HCT116 (cell line): ENCODE measurements at regions not wholly inside any gene's neighbourhood (a gene's known extent, or its start where the extent isn't known, plus 50 kb on each side); places are given as distances from the start of the nearest gene placed in this dataset.

Experiments used
- ATAC-seq: fragments of 200-7000 bp; cut with Tn5 transposase; 2 replicates; pipeline ENCODE4 v1.9.1; 2020; ENCODE audit warnings: mild to moderate bottlenecking, moderate library complexity
- BruUV-seq: library from RNA; stranded (reverse); fragments of 400-500 nt; replicated peaks from 2 replicates; lab custom pipeline; 2021; lab: Mats Ljungman, UMichigan
- CTCF ChIA-PET: fragments of 300-600 bp; sonication (Branson Sonifier 250); formaldehyde crosslinking; loops from one replicate; lab custom pipeline; 2021; ENCODE audit warnings: antibody characterized with exemption; lab: Charles Lee
- POLR2A ChIA-PET: fragments of 300-600, 350-600 bp; sonication (Branson Sonifier 250); formaldehyde crosslinking; loops from one replicate; lab custom pipeline; 2021; ENCODE audit warnings: antibody characterized with exemption; lab: Charles Lee
- RAD21 ChIA-PET, 2 experiments: fragments of 300-600 bp; sonication (Branson Sonifier 250); formaldehyde crosslinking; loops; one replicate each; lab custom pipeline; 2023; ENCODE audit warnings: low total read pairs in 2 of 2; ENCODE audit not compliant: uncharacterized antibody in 2 of 2, unreplicated experiment in 2 of 2, low non-redundant PET in 1 of 2; lab: Charles Lee
- DNase-seq: peaks from one replicate; pipeline ENCODE4 v3.0.0-alpha.2; 2010; ENCODE audit warnings: low read depth, low spot score
- H2AFZ ChIP-seq: fragments of 200-600 bp; shearing (Covaris generic), sonication (generic); 2 replicates; pipeline ENCODE4 v1.6.1; 2017; ENCODE audit warnings: low read depth, mixed run types, mixed read lengths, antibody characterized with exemption, low read length; ENCODE audit not compliant: poor library complexity, severe bottlenecking
- H3K27ac ChIP-seq: 2 replicates; pipeline ENCODE4 v1.5.1; 2012; ENCODE audit warnings: low read depth, low read length
- H3K27me3 ChIP-seq: fragments of 200-600 bp; sonication (generic); 2 replicates; pipeline ENCODE4 v1.6.1; 2016; ENCODE audit warnings: mixed run types, low read length, mixed read lengths; ENCODE audit not compliant: insufficient read depth
- H3K36me3 ChIP-seq, 2 experiments: fragments of 200-500 bp in 1 of 2; fragments of 200-600 bp in 1 of 2; sonication (Bioruptor generic) in 1 of 2; sonication (generic) in 1 of 2; 2 replicates each; pipeline versions ENCODE4 v1.5.1 to v1.6.1; 2014 to 2016; ENCODE audit warnings: low read length in 2 of 2, inconsistent platforms in 1 of 2, mixed read lengths in 1 of 2, mixed run types in 1 of 2; ENCODE audit not compliant: insufficient read depth in 2 of 2, control insufficient read depth in 1 of 2
- H3K4me1 ChIP-seq, 2 experiments: fragments of 200-600 bp in 1 of 2; sonication (generic) in 1 of 2; 2 replicates each; pipeline versions ENCODE4 v1.5.1 to v1.6.1; 2012 to 2017; ENCODE audit warnings: low read length in 2 of 2, inconsistent platforms in 1 of 2, mild to moderate bottlenecking in 1 of 2, mixed read lengths in 1 of 2, mixed run types in 1 of 2, moderate library complexity in 1 of 2; ENCODE audit not compliant: insufficient read depth in 2 of 2, control insufficient read depth in 1 of 2
- H3K4me2 ChIP-seq: fragments of 200-600 bp; sonication (generic); 2 replicates; pipeline ENCODE4 v1.6.1; 2017; ENCODE audit warnings: mixed run types, low read length, mixed read lengths
- H3K4me3 ChIP-seq, 2 experiments: fragments of 200-600 bp in 1 of 2; sonication (generic) in 1 of 2; replicated peaks in 1 of 2; 2 replicates each; pipeline ENCODE4 v1.5.1; 2011 to 2016; ENCODE audit warnings: low read length in 2 of 2, control low read depth in 1 of 2, low read depth in 1 of 2, mild to moderate bottlenecking in 1 of 2, mixed read lengths in 1 of 2, mixed run types in 1 of 2
- H3K79me2 ChIP-seq: fragments of 200-600 bp; sonication (generic); 2 replicates; pipeline ENCODE4 v1.6.1; 2017; ENCODE audit warnings: mild to moderate bottlenecking, mixed run types, low read length, moderate library complexity, mixed read lengths; ENCODE audit not compliant: insufficient read depth
- H3K9ac ChIP-seq: fragments of 200-600 bp; sonication (generic); 2 replicates; pipeline ENCODE4 v1.6.1; 2016; ENCODE audit warnings: low read length, mixed read lengths
- H3K9me2 ChIP-seq: fragments of 200-600 bp; sonication (generic), shearing (Covaris generic); 2 replicates; pipeline ENCODE4 v1.6.1; 2017; ENCODE audit warnings: mixed run types, mild to moderate bottlenecking, moderate library complexity; ENCODE audit not compliant: insufficient read depth
- H3K9me3 ChIP-seq, 2 experiments: fragments of 200-500 bp in 1 of 2; fragments of 200-600 bp in 1 of 2; sonication (Bioruptor generic) in 1 of 2; sonication (generic) in 1 of 2; 2 replicates each; pipeline ENCODE4 v1.6.1; 2014 to 2017; ENCODE audit warnings: low read length in 2 of 2, mixed read lengths in 2 of 2, inconsistent platforms in 1 of 2, low read depth in 1 of 2, mild to moderate bottlenecking in 1 of 2, mixed run types in 1 of 2, moderate library complexity in 1 of 2; ENCODE audit not compliant: control insufficient read depth in 1 of 2, insufficient read depth in 1 of 2
- H4K20me1 ChIP-seq: fragments of 200-600 bp; sonication (generic), shearing (Covaris generic); 2 replicates; pipeline ENCODE4 v1.6.1; 2017; ENCODE audit warnings: mixed run types, mild to moderate bottlenecking, moderate library complexity; ENCODE audit not compliant: insufficient read depth
- CEBPB ChIP-seq: IDR thresholded peaks from 2 replicates; pipeline ENCODE4 v1.6.1; 2012; ENCODE audit warnings: low read depth
- EGR1 ChIP-seq: IDR thresholded peaks from 2 replicates; pipeline ENCODE4 v1.6.1; 2012; ENCODE audit warnings: low read depth
- ELF1 ChIP-seq: IDR thresholded peaks from 2 replicates; pipeline ENCODE4 v1.6.1; 2012; ENCODE audit warnings: low read depth, borderline replicate concordance
- EZH2 ChIP-seq: fragments of 200-600 bp; sonication (generic); IDR thresholded peaks from 2 replicates; pipeline ENCODE4 v1.6.1; 2017; ENCODE audit warnings: antibody characterized with exemption, mixed run types
- FOSL1 ChIP-seq: IDR thresholded peaks from 2 replicates; pipeline ENCODE4 v1.6.1; 2012; ENCODE audit warnings: low read depth
- JUND ChIP-seq: IDR thresholded peaks from 2 replicates; pipeline ENCODE4 v1.6.1; 2012
- POLR2A ChIP-seq: IDR thresholded peaks from 2 replicates; pipeline ENCODE4 v1.7.0; 2011; ENCODE audit warnings: borderline replicate concordance; ENCODE audit not compliant: insufficient read depth, insufficient read length; ENCODE audit errors: extremely low read depth
- RAD21 ChIP-seq: IDR thresholded peaks from 2 replicates; pipeline ENCODE4 v1.6.1; 2012; ENCODE audit warnings: low read depth, mild to moderate bottlenecking
- SP1 ChIP-seq: IDR thresholded peaks from 2 replicates; pipeline ENCODE4 v1.6.1; 2012; ENCODE audit warnings: low read depth
- YY1 ChIP-seq: IDR thresholded peaks from 2 replicates; pipeline ENCODE4 v1.6.1; 2011; ENCODE audit warnings: low read length, low read depth, moderate library complexity, mild to moderate bottlenecking; ENCODE audit not compliant: insufficient replicate concordance; ENCODE audit errors: extremely low read depth
- ZFX ChIP-seq: fragments of 450-650 bp; IDR thresholded peaks from 2 replicates; pipeline ENCODE4 v1.6.1; 2017
- intact Hi-C: fragments of 100-400 bp; cut with micrococcal nuclease; formaldehyde crosslinking; loops from 2 replicates; pipeline ENCODE4 v1.10.0; 2022
- TF ChIP-seq, protein P1 (sequence below): IDR thresholded peaks from 2 replicates; pipeline ENCODE4 v1.6.1; 2012
- TF ChIP-seq, protein P2 (sequence below): IDR thresholded peaks from 2 replicates; pipeline ENCODE4 v1.6.1; 2012; ENCODE audit warnings: low read depth
- TF ChIP-seq, protein P3 (sequence below), 3 experiments: fragments of 200-600 bp in 1 of 3; sonication (generic) in 1 of 3; IDR thresholded peaks in 2 of 3; conservative IDR thresholded peaks in 1 of 3; 2 replicates each; pipeline ENCODE4 v1.5.1; 2012 to 2017; ENCODE audit warnings: low read depth in 2 of 3, low read length in 2 of 3, antibody characterized with exemption in 1 of 3, borderline replicate concordance in 1 of 3, control low read depth in 1 of 3, mild to moderate bottlenecking in 1 of 3, mixed read lengths in 1 of 3, mixed run types in 1 of 3, moderate library complexity in 1 of 3; ENCODE audit not compliant: insufficient read depth in 1 of 3
- TF ChIP-seq, protein P4 (sequence below): IDR thresholded peaks from 2 replicates; pipeline ENCODE4 v1.6.1; 2011; ENCODE audit warnings: mild to moderate bottlenecking, low read length, moderate library complexity; ENCODE audit not compliant: insufficient replicate concordance; ENCODE audit errors: extremely low read depth

DNA sequence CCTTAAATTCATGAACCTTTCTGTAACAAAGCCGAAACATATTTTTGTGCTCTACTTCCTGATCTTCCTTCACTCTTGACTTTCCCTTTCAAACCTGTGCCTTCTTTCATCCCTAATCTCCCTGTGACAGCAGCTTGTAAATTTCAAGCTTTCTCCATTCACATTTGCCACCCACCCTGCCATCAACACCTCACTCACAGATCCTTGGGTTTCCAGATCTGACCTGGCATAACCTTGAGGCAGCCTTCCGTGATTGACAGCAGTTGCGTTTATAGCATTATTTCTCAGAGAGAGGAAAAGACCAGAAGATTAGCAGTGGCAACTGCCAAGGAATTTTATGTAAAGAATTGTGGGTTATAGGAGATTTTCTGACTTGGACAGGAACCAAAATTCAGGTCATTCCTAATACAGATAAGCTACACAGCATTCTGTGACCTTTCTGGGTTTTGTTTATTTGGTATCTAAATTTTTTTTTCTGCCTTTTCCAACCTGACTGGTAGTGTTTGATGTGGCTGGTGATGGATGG lies 260.0 kb downstream of the NR2F1-AS1 start:
- RAD21 ChIA-PET = no interaction called here
- ATAC-seq (no peak), DNase-seq (no peak)
- CTCF ChIA-PET = no interaction called here
- intact Hi-C loops = no loop called here
- Histone ChIP-seq H3K79me2 (no peaks in the 10 kb centered on the region), H3K27me3 (no peaks in the 10 kb centered on the region), H3K4me1 (no peaks in the 10 kb centered on the region), H3K9me3 (no peaks in the 10 kb centered on the region), H2AFZ (peak overlapping the region; percentile 19), H3K27ac (no peak overlapping the region), H3K4me2 (no peak overlapping the region), H3K9ac (no peak overlapping the region), H4K20me1 (no peaks in the 10 kb centered on the region), H3K36me3 (no peaks in the 10 kb centered on the region), H3K4me3 (no peak overlapping the region), H3K9me2 (no peaks in the 10 kb centered on the region)
- POLR2A ChIA-PET = no interaction called here
- TF ChIP-seq ZFX (no peak), EGR1 (no peak), POLR2A (no peak), YY1 (no peak), SP1 (no peak), RAD21 (no peak), JUND (no peak), CEBPB (no peak), EZH2 (no peak), FOSL1 (no peak), ELF1 (no peak)
- TF ChIP-seq, protein P1, sequence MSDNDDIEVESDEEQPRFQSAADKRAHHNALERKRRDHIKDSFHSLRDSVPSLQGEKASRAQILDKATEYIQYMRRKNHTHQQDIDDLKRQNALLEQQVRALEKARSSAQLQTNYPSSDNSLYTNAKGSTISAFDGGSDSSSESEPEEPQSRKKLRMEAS = no peak
- TF ChIP-seq, protein P2, sequence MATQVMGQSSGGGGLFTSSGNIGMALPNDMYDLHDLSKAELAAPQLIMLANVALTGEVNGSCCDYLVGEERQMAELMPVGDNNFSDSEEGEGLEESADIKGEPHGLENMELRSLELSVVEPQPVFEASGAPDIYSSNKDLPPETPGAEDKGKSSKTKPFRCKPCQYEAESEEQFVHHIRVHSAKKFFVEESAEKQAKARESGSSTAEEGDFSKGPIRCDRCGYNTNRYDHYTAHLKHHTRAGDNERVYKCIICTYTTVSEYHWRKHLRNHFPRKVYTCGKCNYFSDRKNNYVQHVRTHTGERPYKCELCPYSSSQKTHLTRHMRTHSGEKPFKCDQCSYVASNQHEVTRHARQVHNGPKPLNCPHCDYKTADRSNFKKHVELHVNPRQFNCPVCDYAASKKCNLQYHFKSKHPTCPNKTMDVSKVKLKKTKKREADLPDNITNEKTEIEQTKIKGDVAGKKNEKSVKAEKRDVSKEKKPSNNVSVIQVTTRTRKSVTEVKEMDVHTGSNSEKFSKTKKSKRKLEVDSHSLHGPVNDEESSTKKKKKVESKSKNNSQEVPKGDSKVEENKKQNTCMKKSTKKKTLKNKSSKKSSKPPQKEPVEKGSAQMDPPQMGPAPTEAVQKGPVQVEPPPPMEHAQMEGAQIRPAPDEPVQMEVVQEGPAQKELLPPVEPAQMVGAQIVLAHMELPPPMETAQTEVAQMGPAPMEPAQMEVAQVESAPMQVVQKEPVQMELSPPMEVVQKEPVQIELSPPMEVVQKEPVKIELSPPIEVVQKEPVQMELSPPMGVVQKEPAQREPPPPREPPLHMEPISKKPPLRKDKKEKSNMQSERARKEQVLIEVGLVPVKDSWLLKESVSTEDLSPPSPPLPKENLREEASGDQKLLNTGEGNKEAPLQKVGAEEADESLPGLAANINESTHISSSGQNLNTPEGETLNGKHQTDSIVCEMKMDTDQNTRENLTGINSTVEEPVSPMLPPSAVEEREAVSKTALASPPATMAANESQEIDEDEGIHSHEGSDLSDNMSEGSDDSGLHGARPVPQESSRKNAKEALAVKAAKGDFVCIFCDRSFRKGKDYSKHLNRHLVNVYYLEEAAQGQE = no peak
- TF ChIP-seq, protein P3, sequence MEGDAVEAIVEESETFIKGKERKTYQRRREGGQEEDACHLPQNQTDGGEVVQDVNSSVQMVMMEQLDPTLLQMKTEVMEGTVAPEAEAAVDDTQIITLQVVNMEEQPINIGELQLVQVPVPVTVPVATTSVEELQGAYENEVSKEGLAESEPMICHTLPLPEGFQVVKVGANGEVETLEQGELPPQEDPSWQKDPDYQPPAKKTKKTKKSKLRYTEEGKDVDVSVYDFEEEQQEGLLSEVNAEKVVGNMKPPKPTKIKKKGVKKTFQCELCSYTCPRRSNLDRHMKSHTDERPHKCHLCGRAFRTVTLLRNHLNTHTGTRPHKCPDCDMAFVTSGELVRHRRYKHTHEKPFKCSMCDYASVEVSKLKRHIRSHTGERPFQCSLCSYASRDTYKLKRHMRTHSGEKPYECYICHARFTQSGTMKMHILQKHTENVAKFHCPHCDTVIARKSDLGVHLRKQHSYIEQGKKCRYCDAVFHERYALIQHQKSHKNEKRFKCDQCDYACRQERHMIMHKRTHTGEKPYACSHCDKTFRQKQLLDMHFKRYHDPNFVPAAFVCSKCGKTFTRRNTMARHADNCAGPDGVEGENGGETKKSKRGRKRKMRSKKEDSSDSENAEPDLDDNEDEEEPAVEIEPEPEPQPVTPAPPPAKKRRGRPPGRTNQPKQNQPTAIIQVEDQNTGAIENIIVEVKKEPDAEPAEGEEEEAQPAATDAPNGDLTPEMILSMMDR (IDR thresholded peaks at IDR 0.05 in 2 of 3, conservative IDR thresholded peaks at IDR 0.05 in 1 of 3; ENCODE audit: borderline replicate concordance in 1 of 3, insufficient read depth in 1 of 3, low read depth in 2 of 3, low read length in 2 of 3) = no peak
- TF ChIP-seq, protein P4, sequence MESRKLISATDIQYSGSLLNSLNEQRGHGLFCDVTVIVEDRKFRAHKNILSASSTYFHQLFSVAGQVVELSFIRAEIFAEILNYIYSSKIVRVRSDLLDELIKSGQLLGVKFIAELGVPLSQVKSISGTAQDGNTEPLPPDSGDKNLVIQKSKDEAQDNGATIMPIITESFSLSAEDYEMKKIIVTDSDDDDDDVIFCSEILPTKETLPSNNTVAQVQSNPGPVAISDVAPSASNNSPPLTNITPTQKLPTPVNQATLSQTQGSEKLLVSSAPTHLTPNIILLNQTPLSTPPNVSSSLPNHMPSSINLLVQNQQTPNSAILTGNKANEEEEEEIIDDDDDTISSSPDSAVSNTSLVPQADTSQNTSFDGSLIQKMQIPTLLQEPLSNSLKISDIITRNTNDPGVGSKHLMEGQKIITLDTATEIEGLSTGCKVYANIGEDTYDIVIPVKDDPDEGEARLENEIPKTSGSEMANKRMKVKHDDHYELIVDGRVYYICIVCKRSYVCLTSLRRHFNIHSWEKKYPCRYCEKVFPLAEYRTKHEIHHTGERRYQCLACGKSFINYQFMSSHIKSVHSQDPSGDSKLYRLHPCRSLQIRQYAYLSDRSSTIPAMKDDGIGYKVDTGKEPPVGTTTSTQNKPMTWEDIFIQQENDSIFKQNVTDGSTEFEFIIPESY = no peak
- no TSS peak for BruUV-seq
